Stimulated activated CD4-positive, alpha-beta T cell treated with anti-CD3 and anti-CD28 coated beads, Interleukin-2, amount 100 ng/mL, for 24 hours (primary cell): ENCODE measurements at regions not wholly inside any gene's neighbourhood (a gene's known extent, or its start where the extent isn't known, plus 50 kb on each side); places are given as distances from the start of the nearest gene placed in this dataset.
"Not testable (repeated sequence)": the region's sequence is repeated elsewhere in the genome, so short reads cannot be mapped to it uniquely, and the experiment has no call there.

Experiments
- DNase-seq, 2 donors: peaks; one replicate each; pipeline ENCODE4 v3.0.0-alpha.2; 2020

DNA sequence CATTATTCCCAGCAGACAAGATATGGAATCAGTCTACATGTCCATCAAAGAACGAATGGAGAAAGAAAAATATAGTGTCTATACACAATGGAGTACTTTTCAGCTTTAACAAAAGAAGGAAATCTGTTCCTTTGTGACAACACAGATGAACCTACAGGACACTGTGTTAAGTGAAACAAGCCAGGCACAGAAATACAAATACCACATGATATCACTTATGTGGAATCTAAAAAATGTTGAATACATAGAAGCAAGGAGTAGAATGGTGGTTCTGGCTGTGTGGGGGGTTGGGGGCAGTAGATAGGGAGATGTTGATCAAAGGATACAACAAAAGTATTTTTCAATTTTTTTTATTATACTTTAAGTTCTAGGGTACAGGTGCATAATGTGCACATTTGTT lies 347.7 kb upstream of the MAP2 start:
- DNase-seq = no peak

GRCh38 chr2:209086761-209087160 lies 337.1 kb upstream of the MAP2 start:
- no peak for DNase-seq

GRCh38 chr2:209091056-209091455 lies 332.8 kb upstream of the MAP2 start:
- no peak for DNase-seq

DNA sequence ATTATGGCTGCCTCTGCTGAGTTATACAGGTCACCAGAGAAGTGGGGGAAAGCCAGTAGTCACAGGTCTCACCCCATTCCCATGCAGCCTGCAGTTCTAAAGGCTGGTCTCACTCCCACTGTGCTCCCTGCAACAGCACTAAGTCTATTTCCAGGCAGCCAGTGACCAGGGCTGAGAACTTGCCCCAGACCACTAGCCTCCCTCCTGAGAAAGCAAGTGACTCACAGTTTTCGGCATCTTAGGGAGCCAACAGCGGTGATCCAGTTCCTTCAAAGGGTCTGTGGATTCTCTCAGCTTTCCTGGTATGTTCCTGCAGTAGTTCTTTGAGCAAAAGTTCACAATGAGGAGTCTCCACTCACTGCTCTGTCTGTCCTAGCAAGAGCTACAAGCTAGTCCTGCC lies 329.6 kb upstream of the MAP2 start:
- DNase-seq = no peak

- DNase-seq = no peak
Measured at GRCh38 chr2:209095432-209095831, 328.4 kb upstream of the MAP2 start.

DNA sequence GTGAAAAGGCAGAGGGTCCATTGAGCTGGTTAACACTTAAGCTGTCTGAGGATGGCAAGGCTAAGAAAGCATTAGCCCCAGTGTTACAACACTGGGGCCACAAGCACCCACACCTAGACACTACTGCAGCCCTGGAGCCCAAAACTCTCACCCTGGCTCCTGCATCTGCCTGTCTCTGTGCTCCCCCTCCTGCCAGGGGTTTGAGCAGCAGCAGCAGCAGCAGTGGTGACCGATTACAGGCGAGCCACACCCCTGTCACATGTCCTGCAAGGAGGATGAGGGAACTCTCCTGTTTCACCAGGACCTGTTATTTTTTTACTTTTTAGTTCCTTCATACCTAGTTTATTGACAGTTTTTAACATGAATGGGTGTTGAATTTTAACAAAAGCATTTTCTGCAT lies 326.7 kb upstream of the MAP2 start:
- DNase-seq = no peak

DNA sequence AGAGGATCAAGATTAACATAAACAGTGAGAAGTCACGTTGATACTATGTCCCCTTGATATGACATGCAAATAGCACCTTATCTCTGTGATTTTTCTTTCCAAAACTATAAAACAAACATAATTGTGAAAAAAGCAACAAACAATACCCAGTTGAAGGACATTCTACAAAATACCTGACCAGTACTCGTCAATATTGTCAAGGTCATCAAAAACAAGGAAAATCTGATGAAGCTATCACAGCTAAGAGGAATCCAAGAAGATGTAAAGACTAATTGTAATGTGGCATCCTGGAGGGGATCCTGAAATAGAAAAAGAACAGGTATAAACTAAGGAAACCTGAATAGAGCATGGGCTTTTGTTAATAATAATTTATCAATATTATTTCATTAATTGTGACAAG lies 321.5 kb upstream of the MAP2 start:
- DNase-seq = no peak

DNA sequence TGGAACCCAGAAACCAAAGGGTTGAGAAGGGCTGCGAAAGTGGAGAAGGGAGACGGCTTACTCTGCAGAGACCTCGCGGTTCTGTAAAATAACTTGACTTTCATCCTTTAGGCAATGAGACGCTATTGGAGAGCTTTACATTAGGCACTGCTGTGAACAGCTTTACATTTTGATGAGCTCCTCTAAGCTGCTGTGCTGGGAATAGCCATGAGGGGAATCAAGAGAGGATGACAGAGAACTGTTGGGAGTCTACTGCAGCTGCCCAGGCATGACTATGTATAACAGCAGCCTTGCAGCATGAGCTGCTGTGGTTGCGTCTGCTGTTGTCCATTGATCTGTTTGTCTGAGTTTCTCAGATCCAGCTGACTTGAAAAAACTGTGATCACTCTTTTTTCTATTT lies 310.8 kb upstream of the MAP2 start:
- DNase-seq = no peak

DNA sequence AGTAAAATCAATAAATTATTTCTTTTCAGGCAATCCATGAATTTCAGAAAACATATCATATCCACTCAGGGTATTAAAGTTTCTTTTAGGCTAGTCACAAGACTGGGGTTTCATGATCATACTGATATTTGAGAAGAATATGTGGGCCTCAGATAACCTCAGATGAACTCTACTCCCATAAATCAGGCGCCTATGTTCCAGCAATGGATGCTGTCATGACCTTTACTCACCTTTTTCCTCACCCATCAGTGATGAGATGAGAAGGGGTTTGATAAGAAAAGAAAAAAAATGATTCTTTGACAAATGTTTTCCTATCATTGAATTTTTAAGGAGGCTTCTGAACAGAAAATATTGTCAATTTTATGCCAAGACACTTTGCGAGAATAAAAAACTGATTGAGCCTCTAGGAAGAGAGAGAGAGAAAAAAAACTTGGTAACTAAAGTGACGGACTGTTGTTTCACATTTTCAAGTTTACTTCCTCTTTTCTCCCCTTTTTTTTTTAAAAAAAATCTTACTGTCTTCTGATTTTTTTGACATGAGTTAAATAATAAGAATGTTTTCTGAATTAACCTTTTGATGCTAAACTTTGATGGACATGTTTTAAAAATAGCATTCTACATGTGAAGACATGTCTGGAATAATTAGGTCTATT lies 309.1 kb upstream of the MAP2 start:
- no peak for DNase-seq

- DNase-seq = no peak
Measured at GRCh38 chr2:209121691-209122090, 302.2 kb upstream of the MAP2 start.

DNA sequence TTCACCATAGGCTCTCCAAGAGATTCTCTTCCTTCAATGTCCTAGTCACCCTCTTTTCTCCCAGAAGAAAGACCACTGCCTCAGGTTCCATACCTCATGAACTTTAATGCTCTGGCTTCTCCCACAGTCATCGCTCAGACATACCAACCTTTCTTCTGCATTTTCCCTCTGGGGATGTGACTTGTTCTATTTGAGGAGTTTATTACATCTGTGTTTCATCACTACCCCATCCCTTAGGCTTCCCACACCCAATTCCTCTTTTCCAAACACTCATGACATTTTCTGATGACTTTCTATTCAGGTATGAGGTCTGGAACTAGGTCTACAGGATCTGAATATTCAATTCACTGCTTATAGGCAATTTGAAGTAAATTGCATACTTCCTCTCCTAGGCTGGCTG lies 298.6 kb upstream of the MAP2 start:
- DNase-seq = no peak

GRCh38 chr2:209138079-209138478 lies 285.8 kb upstream of the MAP2 start:
- DNase-seq = no peak

DNA sequence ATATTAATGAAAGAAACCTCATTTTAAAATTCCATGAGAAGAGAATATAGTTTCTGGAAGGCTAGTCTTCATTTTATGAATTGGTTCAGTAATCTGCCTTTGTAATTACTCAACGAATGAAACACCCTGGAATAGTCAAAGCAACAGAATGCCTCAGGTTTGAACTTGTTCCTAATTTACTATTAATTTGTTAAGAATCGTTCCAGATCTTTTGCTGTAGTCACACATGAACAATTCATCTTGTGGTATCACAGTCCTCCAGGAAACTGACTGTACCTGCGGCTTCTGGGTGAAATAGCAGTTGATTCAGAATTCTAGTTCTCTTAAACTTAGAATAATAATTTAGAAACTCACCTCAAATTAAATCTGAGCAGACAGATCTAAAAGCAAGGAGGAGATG lies 282.7 kb upstream of the MAP2 start:
- no peak for DNase-seq

DNA sequence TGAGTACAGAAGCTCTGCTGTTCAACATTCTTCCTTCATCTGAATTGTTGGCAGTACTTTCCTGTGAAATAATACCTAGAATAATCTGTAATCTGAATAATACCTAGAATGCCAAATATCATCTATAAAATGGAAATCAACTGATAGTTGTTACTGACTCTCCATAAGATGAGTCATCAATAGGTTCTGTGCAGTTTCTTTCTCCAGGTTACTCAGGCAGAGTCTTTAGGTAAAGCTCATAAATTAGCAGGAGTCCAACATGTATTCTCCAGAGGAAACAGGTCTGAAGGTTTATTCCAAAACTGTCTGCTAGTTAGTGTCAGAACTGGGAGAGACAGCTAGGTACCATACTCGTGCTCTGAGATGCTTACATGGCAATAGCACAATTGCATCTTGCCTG lies 282.0 kb upstream of the MAP2 start:
- no peak for DNase-seq

GRCh38 chr2:209145220-209145691 lies 278.6 kb upstream of the MAP2 start:
- DNase-seq = not testable (repeated sequence)

GRCh38 chr2:209145941-209146681 lies 277.7 kb upstream of the MAP2 start:
- no peak for DNase-seq

GRCh38 chr2:209146682-209147320 lies 277.0 kb upstream of the MAP2 start:
- no peak for DNase-seq

- DNase-seq = no peak
Measured at GRCh38 chr2:209147981-209148380, 275.9 kb upstream of the MAP2 start.

- DNase-seq = no peak
Measured at GRCh38 chr2:209160800-209161588, 262.9 kb upstream of the MAP2 start.

GRCh38 chr2:209162129-209162528 lies 261.7 kb upstream of the MAP2 start:
- DNase-seq = no peak

DNA sequence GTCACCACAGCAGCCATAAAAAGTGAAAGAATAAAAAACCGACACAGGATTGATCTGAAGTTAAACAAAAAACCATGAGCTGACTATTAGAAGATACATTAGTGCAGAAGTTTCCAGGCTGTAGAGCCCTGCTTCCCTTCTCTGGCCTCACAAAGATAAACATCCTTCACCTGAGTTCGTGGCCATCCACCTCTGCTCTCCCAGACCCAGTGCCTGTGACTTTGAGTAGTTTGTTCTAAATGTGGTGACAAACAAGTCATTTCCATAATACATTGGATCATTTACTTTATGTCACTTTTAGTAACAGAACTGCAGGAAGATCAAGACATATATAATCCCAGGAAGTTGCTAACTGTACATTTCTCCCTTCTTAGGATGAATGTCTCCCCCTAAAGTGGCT lies 241.9 kb upstream of the MAP2 start:
- no peak for DNase-seq

DNA sequence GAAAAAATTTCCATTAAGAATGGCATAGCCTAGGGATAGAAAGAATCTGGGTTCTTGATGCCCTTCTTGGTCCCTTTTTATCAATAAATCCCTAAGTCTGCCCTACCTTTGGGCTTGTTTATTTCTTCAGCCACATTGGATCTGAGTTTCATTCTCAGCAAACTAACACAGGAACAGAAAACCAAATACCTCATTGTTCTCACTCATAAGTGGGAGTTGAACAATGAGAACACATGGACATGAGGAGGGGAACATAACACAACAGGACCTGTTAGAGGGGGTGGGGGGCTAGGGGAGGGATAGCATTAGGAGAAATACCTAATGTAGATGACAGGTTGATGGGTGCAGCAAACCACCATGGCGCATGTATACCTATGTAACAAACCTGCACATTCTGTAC lies 237.0 kb upstream of the MAP2 start:
- DNase-seq = not testable (repeated sequence)

GRCh38 chr2:209189893-209190292 lies 234.0 kb upstream of the MAP2 start:
- DNase-seq = no peak
